DMS114 treated with DMSO at 0.1 percent for 48 hours (cell line): ENCODE measurements at regions not wholly inside any gene's neighbourhood (a gene's known extent, or its start where the extent isn't known, plus 50 kb on each side); places are given as distances from the start of the nearest gene placed in this dataset.

Experiments used
- DNase-seq: peaks from one replicate; lab custom pipeline; 2025; ENCODE audit not compliant: unreplicated experiment; lab: John Stamatoyannopoulos, UW

GRCh38 chr2:236712961-236713673 is 143.5 kb downstream of the ACKR3 start:
- no peak for DNase-seq

DNA sequence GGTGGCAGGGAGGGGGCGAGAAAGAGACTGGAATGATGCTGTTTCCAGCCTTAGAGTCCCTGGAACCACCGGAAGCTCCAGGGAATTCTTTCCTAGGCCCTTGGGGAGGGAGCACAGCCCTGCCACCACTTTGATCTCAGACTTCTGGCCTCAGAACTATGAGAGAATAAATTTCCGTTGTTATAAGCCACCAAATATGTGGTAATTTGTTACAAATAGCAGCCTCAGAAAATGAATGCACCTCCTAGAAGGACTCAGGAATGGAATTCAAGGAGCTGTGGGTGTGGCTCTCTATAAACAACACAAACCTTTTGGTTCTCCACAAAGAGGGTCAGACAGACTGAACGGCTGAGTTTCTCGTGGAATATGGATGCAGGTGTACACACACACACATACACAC is 144.5 kb downstream of the ACKR3 start:
- no peak for DNase-seq

DNA sequence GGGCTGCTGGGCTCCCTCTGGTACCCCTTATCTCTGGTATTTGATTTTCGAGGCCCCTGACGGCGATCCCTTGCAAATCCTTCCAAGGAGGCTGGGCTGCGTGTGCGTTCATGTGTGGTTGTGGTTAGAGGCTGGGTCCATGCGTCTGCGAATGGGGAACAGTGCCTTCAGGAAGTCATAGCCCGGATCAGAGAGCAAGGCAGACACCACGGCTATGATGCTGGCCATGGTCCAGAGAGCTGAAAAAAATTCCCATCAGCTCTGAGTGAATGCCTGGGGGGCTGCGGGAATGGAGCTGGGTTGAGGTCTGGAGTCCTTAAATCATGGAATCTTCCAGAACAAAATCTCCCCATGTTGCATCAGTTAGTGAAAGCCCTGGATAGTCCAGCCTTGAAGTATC is 145.5 kb downstream of the ACKR3 start:
- DNase-seq = no peak

DNA sequence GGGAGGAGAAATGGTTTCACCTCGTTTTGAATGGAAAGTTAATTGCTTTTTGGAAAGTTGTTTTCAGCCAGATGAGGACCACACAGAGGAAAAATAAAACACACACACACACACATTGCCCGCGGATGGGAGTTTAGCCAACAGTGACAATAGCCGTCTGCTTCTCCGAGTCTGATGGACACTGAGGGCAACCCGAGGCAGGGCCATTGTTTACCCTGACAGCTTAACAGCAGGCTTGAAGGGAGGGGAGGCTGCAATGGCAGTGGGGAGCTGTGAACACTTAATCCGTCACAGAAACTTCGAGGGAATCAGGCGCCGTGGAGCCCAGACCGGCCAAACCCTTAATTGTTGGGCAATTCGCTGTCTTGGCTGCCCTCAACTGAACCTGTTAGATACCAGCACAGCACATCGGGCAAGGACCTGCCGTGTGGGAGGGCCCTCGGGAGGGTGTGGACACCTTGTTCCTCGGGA is 145.9 kb downstream of the ACKR3 start:
- DNase-seq = no peak

DNA sequence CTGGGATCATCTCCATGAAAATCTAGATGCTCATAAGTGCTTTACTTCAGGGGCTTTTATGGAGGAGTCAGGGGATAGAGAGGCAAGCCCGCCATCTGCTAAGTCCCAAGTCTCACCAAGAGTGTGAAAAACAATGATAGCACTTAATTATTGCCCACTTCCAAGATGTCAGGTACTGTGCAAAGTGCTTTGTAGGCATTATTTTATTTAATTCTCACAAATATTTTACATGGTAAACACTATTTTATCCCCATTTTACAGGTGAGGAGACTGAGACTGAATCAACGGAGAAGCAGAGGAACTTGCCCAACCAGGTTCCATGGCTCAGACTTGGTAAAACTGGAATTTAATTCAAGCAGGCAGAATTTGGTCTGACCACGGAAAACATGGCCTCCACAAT is 147.5 kb downstream of the ACKR3 start:
- no peak for DNase-seq

GRCh38 chr2:236717729-236718128 is 148.1 kb downstream of the ACKR3 start:
- no peak for DNase-seq

DNA sequence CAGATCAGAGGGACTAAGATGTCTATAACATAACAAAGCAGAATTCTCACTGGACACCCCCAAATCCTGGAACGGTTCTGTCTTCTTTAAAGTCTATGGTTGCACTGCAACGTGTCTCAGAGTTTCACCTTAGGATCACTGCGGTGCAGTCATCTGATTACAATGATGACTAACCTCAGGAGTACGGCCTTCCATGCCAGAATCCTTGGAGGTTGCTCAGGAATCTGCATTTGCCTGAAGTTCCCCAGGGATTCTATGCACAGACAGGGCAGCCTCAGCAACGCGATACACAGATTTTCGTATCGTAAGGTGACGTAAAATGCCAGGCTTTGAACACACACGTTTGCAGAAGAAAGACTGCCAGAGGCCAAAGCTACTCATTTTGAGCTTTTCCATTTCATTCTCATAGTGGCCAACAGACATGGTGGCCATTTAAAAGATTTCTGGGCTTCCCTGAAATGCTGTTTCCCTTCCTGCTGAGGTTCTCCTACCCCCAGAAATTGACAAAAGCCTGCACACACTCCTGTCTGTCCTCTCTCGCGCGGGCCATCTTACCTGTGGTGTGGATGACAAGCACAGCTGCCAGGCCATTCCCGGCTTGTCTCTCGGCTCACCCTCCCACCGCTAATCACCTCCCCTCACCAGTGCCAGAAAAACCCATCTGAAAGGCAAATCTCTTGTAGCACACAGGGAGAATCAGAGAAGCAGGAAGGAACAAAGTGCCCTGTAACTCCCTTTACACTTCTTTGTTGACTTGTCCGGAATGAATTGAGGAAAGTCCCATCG is 148.8 kb downstream of the ACKR3 start:
- no peak for DNase-seq

GRCh38 chr2:236719192-236719635 is 149.6 kb downstream of the ACKR3 start:
- DNase-seq = no peak

DNA sequence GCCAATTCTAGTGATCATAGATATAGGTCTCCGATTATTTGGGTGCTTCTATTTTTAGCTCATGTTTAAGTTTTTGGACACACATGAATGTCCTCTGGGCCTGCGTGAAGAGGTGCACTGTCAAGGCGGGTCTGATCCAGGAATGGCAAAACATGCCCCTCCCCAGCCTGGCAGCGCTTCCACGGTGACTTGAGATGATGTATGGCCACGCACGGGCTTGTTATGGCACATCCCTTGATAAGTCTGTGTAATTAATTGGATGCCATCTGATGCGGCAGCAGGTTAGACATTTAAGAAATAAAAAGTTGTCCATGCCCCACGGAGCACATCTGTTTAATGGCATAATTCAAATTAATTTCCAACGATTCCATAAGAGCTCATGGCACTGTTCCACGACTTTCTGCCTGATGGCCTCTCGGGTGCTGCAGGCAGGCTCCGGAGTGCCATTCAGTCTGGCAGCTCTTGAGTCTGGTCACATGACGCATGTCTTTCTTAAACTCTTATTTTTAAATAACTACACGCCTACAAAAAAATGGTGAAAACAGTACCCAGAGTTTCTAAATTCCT is 151.4 kb downstream of the ACKR3 start:
- DNase-seq = no peak

- no peak for DNase-seq
Measured at GRCh38 chr2:236724200-236724599, 154.6 kb downstream of the ACKR3 start.

DNA sequence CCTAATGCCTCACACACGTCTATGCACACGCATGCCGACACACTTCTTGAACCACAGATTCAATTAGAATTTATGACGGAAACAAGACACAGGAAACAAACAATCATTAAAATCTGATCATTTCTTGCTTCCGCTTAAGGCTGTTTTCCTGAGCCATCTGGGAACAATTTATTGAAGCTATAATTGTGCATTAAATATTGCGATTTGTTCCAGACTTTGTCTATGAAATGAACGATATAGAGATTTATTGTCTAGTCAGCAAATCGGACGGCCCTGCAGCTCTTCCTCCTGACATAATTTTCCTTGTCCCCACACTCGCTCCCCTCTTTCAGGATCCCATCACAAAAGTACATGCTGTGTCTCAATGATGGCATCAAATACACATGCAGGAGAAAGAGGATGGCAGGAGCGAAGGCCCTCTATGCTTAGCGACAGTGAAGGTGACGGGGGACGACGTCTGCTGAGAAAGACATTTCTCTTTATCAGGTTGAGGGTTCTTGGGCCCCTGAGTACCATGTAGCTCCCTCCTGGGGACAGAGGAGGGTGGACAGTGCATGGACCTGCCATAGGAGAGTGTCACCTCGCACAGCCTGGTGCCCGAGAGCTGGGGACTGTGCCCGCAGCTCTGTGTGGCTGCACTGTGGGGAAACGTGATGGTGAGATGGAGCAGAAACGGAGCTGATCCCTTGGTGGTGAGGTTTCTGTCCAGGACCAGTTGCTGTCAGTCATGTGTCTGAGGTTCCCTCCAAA is 157.3 kb downstream of the ACKR3 start:
- no peak for DNase-seq

DNA sequence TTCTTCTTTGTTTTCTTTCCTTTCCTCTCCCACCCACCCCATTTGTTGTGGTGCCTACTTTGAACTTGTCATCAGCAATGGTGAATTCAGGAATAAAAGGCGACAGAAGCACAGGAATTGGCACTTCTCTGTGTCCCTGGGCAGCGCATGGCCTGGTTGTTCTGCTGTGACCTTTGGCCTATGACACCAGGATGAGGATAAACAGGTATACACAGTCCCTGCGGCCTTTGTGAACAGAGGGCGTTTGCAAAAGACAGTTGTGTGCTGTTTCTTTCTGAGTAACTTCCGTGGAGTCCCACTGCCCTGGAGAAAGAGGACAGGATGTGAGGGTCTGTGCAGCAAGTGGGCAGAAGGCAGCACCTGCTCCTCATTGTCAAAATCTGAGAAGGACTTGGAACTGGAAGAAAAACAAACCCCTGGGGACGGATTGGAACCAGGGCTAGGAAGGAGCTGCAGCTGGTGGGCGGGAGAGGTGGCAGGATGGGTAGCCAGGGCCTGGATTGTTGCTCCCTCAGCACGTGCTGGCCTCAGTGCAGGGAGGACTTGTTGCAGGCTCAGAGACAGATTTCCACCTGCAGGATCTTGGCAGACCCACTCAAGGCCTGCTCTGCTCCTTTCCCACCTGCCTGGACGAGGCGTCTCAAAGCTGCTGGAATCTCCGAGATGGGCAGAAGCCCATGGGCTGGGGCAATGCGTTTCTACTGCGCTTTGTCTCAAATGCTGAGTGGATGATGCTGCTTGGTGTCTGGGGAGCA is 159.5 kb downstream of the ACKR3 start:
- DNase-seq = no peak

GRCh38 chr2:236730393-236730792 is 160.8 kb downstream of the ACKR3 start:
- no peak for DNase-seq

- DNase-seq = no peak
Measured at GRCh38 chr2:236731767-236732580, 162.3 kb downstream of the ACKR3 start.

DNA sequence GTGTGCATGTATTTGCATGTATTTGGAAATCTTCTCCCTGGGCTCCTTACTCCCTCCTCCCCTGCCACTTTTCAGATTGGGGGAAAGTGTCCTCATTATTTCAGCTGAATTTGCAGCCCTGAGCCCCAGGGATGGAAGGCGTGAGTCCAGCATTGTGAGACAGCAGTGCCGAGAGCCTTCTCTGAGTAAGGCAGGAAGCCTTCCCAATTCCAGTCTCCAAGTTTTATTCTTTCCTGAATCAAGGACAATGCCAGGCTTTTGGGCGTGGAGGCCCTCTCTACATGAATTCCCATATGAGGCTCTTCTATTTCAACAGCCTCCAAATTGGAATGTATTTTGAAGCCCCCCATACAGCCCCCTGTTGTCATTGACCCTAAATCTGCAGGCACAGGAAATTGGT is 163.5 kb downstream of the ACKR3 start:
- DNase-seq = no peak

GRCh38 chr2:236735825-236736238 is 166.2 kb downstream of the ACKR3 start:
- no peak for DNase-seq

- no peak for DNase-seq
Measured at GRCh38 chr2:236738030-236738429, 168.4 kb downstream of the ACKR3 start.

- no peak for DNase-seq
Measured at GRCh38 chr2:236738896-236739295, 169.3 kb downstream of the ACKR3 start.

GRCh38 chr2:236739663-236740062 is 170.0 kb downstream of the ACKR3 start:
- no peak for DNase-seq

DNA sequence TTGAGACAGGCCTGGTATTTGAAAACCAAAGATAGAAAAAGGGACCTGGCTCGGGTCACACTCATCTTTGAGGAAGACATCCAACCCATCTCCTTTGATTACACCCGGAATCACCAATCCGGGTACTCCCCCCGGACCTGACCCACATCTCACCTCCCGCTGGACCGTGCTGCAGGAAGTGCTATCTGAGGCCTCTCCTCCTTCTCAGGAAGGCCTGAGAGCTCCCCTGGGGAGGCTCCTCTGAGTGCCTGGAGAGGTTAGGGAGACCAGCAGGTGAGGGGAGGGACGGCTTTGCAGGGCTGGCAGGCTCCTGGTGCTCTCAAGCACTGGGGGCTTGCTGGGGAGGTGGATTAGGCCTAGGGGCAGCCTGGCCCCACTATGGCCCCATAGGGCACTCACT is 170.9 kb downstream of the ACKR3 start:
- DNase-seq = no peak
